ENCODE measurements at regions not wholly inside any gene's neighbourhood (a gene's known extent, or its start where the extent isn't known, plus 50 kb on each side); places are given as distances from the start of the nearest gene placed in this dataset.
"Not testable (repeated sequence)": the region's sequence is repeated elsewhere in the genome, so short reads cannot be mapped to it uniquely, and the experiment has no call there.

DNA sequence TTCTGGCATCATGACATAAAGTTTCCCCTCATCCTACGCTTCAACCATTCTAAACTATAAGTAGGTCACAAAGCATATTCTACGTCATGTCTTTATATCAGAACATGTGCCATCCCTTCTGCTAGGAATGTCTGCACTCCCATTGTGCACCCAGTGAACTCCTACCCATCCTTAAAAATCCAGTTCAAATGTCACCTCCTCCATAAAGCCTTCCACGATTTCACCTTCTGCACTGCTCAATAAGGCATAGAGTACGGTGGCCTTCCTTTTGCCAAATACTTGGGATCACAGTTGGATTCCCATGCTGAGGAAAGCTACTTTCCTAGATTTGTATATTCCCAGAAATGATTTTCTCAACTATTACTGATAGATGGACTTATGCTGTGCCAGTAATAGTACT lies 186.3 kb upstream of the ZKSCAN2 start:
- DNase-seq (ENCODE audit: low spot score), result no peak

- DNase-seq (ENCODE audit: low spot score), result no peak
Measured at GRCh38 chr16:25434064-25434463, 176.4 kb upstream of the ZKSCAN2 start.

DNA sequence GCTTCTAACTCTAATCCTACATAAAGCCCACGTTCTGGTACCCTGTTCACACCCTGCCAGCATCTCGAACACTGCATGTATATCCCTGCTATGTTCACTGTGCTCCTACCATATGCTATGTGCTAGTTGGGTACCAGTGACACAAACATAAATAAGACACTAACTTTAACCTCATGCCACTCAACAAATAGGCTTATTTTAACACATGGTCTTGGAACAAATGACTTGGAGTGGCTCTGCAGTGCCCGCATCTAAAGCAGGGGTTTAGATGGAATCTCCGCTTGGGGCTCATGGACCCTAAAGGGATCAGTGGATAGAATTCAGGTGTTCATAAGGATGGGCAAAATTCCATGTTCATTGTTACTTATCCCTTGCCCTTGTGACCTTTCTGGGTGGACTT lies 175.7 kb upstream of the ZKSCAN2 start:
- no peak for DNase-seq (ENCODE audit: low spot score)

- DNase-seq (ENCODE audit: low spot score), result no peak
Measured at GRCh38 chr16:25431472-25431871, 173.8 kb upstream of the ZKSCAN2 start.

DNA sequence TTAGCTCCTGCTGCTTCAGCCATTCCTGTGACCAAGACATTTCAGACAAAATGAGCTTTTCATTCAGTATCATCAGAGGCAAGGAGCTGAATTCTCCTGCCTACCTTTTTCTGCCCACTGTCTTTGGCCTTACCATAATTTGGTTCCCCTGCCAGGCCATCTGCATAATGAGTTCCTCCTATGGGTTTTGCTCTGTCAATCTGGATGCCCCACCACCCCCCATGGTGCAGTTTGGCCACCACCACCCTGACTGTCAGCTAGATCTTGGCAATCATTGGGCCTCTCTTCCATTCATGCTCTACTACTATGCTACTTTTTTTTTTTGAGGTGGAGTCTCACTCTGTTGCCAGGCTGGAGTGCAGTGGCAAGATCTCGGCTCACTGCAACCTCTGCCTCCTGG lies 169.2 kb upstream of the ZKSCAN2 start:
- DNase-seq (ENCODE audit: low spot score), result no peak

- DNase-seq (ENCODE audit: low spot score), result no peak
Measured at GRCh38 chr16:25419681-25420080, 162.0 kb upstream of the ZKSCAN2 start.

GRCh38 chr16:25419153-25419552 lies 161.5 kb upstream of the ZKSCAN2 start:
- DNase-seq (ENCODE audit: low spot score), result no peak

GRCh38 chr16:25416002-25416401 lies 158.4 kb upstream of the ZKSCAN2 start:
- DNase-seq (ENCODE audit: low spot score), result no peak

GRCh38 chr16:25413975-25414374 lies 156.3 kb upstream of the ZKSCAN2 start:
- DNase-seq (ENCODE audit: low spot score), result peak; percentile 2

DNA sequence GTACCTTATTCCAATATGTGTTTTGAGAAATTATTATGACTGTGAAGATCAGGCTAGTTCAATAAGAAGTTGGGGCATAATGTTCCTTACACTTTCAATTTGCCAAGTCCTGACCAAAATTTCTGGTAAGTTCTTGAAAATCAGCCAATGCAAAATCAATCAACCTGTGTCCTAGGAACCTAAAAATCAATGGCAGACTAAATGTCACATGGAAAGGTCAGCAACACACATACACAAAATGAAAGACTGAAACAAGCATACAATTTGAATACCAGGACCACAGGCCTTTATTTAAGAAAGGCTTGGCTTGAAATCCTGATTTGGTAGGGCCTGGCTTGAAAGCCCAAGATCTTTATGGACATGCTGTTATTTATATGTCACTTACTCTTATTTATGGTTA lies 155.5 kb upstream of the ZKSCAN2 start:
- DNase-seq (ENCODE audit: low spot score), result no peak

DNA sequence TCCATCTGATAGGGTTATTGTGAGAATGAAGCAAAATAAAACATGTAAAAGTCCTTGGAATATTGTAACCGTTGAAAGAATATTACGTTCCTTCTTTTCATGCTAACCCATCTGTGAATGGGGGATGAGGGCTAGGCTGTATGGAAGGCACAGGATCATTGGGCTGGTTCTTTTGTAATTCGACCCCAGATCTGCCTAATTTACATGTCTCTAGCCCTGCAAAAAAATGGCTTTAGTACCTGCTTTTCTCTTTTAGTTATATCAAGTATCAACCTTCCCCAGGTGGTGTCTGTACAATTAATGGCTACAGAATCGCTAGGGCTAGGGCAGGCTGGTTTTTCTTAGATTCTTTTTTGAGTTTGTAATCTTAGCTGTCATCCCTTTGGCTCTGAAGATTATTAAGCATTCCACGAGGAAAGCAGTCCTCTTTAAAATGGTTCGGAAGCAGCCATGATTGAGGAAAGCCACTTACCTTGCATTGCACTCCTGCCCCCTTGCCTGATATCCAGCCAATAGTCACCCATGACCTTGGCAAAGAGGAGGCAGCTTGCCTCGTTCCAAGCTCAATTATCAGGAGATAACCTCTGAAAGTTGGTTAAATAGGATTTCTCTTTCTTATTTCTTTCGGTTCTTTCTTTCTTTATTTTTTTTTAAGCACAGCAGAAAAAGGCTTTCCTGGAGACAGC lies 153.9 kb upstream of the ZKSCAN2 start:
- DNase-seq (ENCODE audit: low spot score), result no peak

DNA sequence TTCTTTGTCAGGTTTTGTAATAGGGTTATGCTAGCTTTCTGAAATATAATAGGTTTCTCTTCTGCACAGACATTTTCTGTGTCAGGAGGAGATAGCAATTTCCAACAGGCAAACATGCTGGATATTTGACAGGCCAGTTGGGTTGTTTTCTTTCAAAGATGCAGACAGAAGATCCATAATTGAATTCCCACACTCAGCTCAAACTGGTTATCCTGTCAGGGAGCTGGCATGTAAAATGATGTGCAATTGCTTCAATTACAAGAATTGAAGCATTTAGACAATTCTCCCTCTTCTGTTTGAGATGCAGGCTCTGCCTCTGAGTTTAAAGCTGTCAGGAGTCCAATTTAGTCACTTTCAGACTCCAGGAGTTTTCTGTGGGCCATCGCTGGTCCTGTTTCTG lies 146.2 kb upstream of the ZKSCAN2 start:
- DNase-seq (ENCODE audit: low spot score), result no peak

DNA sequence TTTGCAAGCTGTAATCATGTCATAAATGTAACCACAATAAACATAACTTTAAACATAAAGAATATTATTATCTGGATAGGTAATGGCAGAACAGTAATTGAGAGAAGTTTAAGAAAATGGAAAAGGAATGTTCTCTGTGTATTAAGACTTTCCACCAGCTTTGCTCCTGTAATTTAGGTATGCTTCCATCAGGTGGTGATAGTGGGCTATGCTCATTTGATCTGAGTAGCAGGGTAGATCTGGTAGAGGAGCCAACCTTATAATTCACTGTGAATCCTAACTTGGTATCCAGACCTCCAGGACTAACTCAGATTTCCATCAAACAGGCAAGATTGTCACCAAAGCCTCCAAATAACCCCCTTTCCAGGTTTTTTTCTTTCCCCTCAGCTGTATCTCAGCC lies 137.9 kb upstream of the ZKSCAN2 start:
- DNase-seq (ENCODE audit: low spot score), result no peak

DNA sequence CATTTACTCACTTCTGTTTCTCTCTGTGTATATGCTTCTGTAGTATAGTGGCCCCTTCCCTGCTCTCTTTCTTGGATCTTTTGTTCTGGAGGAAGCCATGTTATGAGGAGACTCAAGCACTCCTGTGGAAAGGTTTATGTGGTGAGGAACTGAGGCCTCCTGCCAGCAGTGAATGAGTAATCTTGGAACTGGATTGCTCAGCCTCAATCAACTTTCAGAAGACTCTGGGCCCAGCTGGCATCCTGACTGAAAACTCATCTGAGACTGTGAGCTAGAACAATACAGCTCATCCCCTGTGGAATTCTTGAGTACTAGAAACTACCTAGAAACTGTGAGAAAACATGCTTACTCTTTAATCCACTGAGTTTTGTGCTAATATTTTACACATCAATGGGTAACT lies 133.1 kb upstream of the ZKSCAN2 start:
- DNase-seq (ENCODE audit: low spot score), result no peak

DNA sequence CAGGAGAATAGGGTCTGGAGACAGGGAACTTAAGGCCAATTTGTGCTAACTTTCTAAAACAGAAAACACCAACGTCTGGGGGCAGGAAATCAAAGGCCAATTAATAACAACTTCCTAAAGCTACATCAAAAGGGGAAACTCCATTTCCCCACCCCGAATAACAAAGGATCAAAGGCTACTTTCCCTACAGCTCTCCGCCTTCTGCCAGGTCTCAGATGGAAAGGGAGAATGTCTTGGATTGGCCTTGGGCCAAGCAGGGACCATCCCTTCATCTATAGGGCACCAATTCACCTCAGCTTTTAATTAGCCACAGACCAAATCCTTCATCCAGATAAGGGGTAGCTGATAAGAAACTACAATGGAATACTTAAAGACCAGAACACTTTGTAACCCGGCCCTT lies 116.9 kb upstream of the ZKSCAN2 start:
- DNase-seq (ENCODE audit: low spot score), result no peak

- DNase-seq (ENCODE audit: low spot score), result no peak
Measured at GRCh38 chr16:25372716-25373115, 115.1 kb upstream of the ZKSCAN2 start.

- DNase-seq (ENCODE audit: low spot score), result no peak
Measured at GRCh38 chr16:25371342-25371741, 113.7 kb upstream of the ZKSCAN2 start.

GRCh38 chr16:25370541-25370940 lies 112.9 kb upstream of the ZKSCAN2 start:
- DNase-seq (ENCODE audit: low spot score), result no peak

DNA sequence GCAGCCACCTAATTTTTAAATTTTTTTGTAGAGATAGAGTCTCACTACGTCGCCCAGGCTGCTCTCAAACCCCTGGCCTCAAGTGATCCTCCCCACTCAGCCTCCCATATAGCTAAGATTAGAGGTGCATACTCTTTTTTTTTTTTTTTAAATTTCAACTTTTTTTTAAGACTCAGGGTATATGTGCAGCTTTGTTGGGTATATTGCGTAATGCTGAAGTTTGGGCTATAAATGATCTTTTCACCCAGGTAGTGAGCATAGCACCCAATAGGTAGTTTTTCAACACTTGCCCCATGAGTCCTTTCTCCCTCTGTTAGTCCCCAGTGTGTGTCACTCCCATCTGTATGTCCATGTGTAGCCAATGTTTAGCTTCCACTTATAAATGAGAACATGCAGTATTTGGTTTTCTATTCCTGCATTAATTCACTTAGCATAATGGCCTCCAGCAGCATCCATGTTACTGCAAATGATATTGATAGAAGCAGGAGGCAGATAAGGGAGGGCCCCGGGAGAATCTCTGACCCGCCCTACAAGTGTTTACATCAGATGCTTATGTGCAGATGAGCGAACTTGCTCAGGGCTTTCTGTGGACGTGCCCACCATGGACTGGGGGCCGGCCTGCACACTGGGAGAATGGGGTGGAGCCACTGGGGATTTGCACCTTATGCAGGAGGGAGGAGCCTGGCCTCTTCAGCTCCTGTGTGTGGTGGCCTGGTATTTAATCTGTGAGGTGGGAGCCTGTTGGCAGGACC lies 110.3 kb upstream of the ZKSCAN2 start:
- DNase-seq (ENCODE audit: low spot score), result no peak

DNA sequence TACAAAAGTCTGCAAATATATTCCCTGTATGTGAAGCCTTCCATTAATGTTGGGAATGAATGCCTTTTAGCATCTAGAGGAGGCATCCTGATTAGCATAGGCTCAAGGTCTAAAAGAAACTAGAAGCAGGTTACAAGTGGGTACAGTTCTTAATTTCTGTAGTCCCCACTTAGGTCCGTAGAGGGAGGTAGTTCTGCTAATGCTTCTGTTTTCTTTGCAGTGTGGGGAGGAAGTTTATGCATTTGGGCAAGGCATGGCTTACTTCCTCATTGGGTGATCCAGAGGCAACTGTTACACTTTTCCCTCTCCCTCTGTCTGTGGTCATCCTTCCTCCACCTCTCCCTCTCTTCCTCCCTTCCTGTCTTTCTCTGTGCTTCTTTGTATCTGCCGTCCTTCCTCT lies 108.4 kb upstream of the ZKSCAN2 start:
- no peak for DNase-seq (ENCODE audit: low spot score)

GRCh38 chr16:25359516-25359915 lies 101.9 kb upstream of the ZKSCAN2 start:
- not testable (repeated sequence) for DNase-seq (ENCODE audit: low spot score)

GRCh38 chr16:25344006-25344405 lies 86.4 kb upstream of the ZKSCAN2 start:
- no peak for DNase-seq (ENCODE audit: low spot score)

DNA sequence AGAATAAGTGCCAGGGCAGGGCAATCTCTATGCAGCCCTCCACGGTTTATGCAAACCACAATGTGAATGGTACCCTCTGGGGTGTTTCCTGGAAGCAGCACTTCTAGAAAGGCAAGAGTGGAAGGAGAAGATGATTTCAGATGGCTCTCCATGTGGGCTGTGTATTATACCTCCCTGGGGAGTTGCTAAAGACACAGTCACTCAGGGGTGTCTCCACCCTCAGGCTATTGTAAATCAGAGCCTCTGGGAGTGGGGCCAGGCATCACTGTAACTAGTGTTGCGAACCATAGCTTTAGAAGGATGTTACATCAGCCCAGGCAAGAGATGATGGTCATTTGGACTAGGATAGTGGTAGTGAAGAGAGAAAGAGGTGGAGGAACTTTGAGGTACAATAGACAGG lies 83.3 kb upstream of the ZKSCAN2 start:
- no peak for DNase-seq (ENCODE audit: low spot score)

Measured in A172 (cell line).